Uterus (tissue), 3 donors: ENCODE measurements at regions not wholly inside any gene's neighbourhood (a gene's known extent, or its start where the extent isn't known, plus 50 kb on each side); places are given as distances from the start of the nearest gene placed in this dataset.

ENCODE experiments used
- DNase-seq, 2 donors: peaks; one replicate each; pipeline ENCODE4 v3.0.0-alpha.2; 2019 to 2020
- H3K27ac ChIP-seq, 2 donors: fragments of 200-600 bp; sonication (generic); 1 replicate in 1 of 2; 2 replicates in 1 of 2; pipeline ENCODE4 v1.5.1; 2016 to 2018
- H3K27me3 ChIP-seq, 2 donors: fragments of 200-600 bp; sonication (generic); one replicate each; pipeline ENCODE4 v1.5.1; 2018 to 2019; ENCODE audit warnings: control low read depth in 1 of 2
- H3K36me3 ChIP-seq, 2 donors: fragments of 200-600 bp; sonication (generic); one replicate each; pipeline ENCODE4 v1.5.1; 2019; ENCODE audit warnings: control low read depth in 1 of 2
- H3K4me1 ChIP-seq, 2 donors: fragments of 200-600 bp; sonication (generic); one replicate each; pipeline ENCODE4 v1.5.1; 2018 to 2019; ENCODE audit warnings: control low read depth in 1 of 2
- H3K4me3 ChIP-seq, 2 donors: fragments of 200-600 bp; sonication (generic); 1 replicate in 1 of 2; 2 replicates in 1 of 2; pipeline ENCODE4 v1.5.1; 2018 to 2019; ENCODE audit warnings: mild to moderate bottlenecking in 1 of 2
- H3K9me3 ChIP-seq, 2 donors: fragments of 200-600 bp; sonication (generic); one replicate each; pipeline ENCODE4 v1.5.1; 2019; ENCODE audit warnings: control low read depth in 1 of 2
- CTCF ChIP-seq, 4 experiments: fragments of 200-600 bp in 2 of 4; fragments of 450-650 bp in 2 of 4; sonication (generic) in 2 of 4; IDR thresholded peaks; one replicate each; pipeline ENCODE4 v1.5.1; 2016 to 2019; ENCODE audit warnings: antibody characterized with exemption in 4 of 4, mild to moderate bottlenecking in 2 of 4, moderate library complexity in 1 of 4
- POLR2A ChIP-seq, 2 donors: fragments of 450-650 bp; IDR thresholded peaks; one replicate each; pipeline ENCODE4 v1.6.1; 2016; ENCODE audit warnings: antibody characterized with exemption in 2 of 2, mild to moderate bottlenecking in 1 of 2, moderate library complexity in 1 of 2
- intact Hi-C: fragments of 100-400 bp; cut with DNase I; formaldehyde crosslinking; loops from one replicate; pipeline ENCODE4 v1.15.1; 2023; ENCODE audit warnings: low total_unique reads
- donor health status: DM: yes; HTN: yes; CAD: no.

DNA sequence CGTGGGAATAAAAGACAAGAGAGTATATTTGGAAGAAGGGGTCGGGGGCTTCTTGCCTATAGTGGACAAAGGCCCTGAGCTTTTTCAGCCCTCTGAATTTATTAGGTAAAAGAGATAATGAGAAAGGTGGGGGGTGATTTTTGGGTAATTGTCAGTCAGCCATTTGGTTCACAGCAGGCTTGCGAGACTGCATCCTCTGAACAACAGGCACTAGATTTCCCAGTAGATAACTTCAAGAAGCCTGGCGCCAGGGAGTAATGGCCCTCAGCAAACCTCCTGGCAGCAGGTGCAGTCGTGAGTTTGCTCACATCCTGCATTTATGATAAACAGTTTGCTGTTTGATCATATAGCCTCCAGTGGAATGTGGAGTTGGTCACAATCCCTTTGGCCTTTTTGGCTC is 609.0 kb downstream of the DHX35 start:
- no peaks in the 10 kb centered on the region for H3K27me3 ChIP-seq
- no peak for TF ChIP-seq CTCF (IDR thresholded peaks at IDR 0.05)
- H3K27ac ChIP-seq: no peak overlapping the region
- no peaks in the 10 kb centered on the region for H3K9me3 ChIP-seq
- intact Hi-C loops: no loop called here
- H3K4me1 ChIP-seq: no peaks in the 10 kb centered on the region
- H3K36me3 ChIP-seq: no peaks in the 10 kb centered on the region
- no peak for DNase-seq
- H3K4me3 ChIP-seq: no peak overlapping the region

- Histone ChIP-seq H3K27ac (no peak overlapping the region), H3K9me3 (no peaks in the 10 kb centered on the region), H3K4me1 (no peaks in the 10 kb centered on the region), H3K27me3 (no peaks in the 10 kb centered on the region), H3K4me3 (no peak overlapping the region), H3K36me3 (no peaks in the 10 kb centered on the region)
- TF ChIP-seq POLR2A (IDR thresholded peaks at IDR 0.05) (no peak), CTCF (IDR thresholded peaks at IDR 0.05) (no peak)
- intact Hi-C loops: no loop called here
- DNase-seq: no peak
Measured at GRCh38 chr20:39568109-39568508, 606.0 kb downstream of the DHX35 start.

DNA sequence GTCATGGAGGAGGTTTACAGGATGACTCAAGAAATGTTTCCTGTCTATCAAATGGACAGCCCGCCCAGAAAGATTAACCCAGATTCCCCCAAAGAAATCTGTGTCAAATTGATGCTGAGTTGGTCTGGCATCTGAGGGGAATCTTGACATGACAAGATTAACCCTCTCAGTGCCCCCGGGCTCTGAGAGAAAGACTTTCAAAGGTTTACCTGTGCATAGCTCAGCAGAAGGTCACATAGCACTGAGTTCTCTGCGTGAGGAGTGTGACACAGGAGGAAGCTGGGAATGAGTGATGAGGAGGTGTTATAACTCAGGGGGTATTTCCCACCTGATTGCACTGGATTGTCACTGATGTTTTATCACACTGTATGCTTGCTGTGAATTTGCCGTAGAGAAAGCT is 601.2 kb downstream of the DHX35 start:
- H3K36me3 ChIP-seq: no peaks in the 10 kb centered on the region
- DNase-seq: no peak
- no peak overlapping the region for H3K4me3 ChIP-seq
- H3K9me3 ChIP-seq: no peaks in the 10 kb centered on the region
- H3K27me3 ChIP-seq: no peaks in the 10 kb centered on the region
- intact Hi-C loops: no loop called here
- no peak overlapping the region for H3K27ac ChIP-seq
- no peak for TF ChIP-seq POLR2A (IDR thresholded peaks at IDR 0.05)
- no peak for TF ChIP-seq CTCF (IDR thresholded peaks at IDR 0.05)
- no peaks in the 10 kb centered on the region for H3K4me1 ChIP-seq

- Histone ChIP-seq H3K27ac (no peak overlapping the region), H3K9me3 (no peaks in the 10 kb centered on the region), H3K4me3 (no peak overlapping the region), H3K36me3 (no peaks in the 10 kb centered on the region), H3K4me1 (no peaks in the 10 kb centered on the region), H3K27me3 (no peaks in the 10 kb centered on the region)
- TF ChIP-seq CTCF (IDR thresholded peaks at IDR 0.05) (no peak), POLR2A (IDR thresholded peaks at IDR 0.05) (no peak)
- intact Hi-C loops: no loop called here
- DNase-seq: no peak
Measured at GRCh38 chr20:39554341-39554740, 592.2 kb downstream of the DHX35 start.

GRCh38 chr20:39553120-39553519 is 591.0 kb downstream of the DHX35 start:
- no peaks in the 10 kb centered on the region for H3K27me3 ChIP-seq
- no peak overlapping the region for H3K4me3 ChIP-seq
- no peak for DNase-seq
- no peaks in the 10 kb centered on the region for H3K4me1 ChIP-seq
- no peak overlapping the region for H3K27ac ChIP-seq
- no peaks in the 10 kb centered on the region for H3K9me3 ChIP-seq
- TF ChIP-seq CTCF (IDR thresholded peaks at IDR 0.05) (no peak), POLR2A (IDR thresholded peaks at IDR 0.05) (no peak)
- H3K36me3 ChIP-seq: no peaks in the 10 kb centered on the region
- intact Hi-C loops: no loop called here
